H1 (cell line): ENCODE measurements at regions not wholly inside any gene's neighbourhood (a gene's known extent, or its start where the extent isn't known, plus 50 kb on each side); places are given as distances from the start of the nearest gene placed in this dataset.

ENCODE experiments used
- CTCF ChIA-PET: fragments of 300-600 bp; sonication (Branson Sonifier 250); formaldehyde crosslinking; loops from one replicate; lab custom pipeline; 2021; ENCODE audit not compliant: partially characterized antibody; lab: Charles Lee
- POLR2A ChIA-PET: fragments of 300-600 bp; sonication (Branson Sonifier 250); formaldehyde crosslinking; loops from one replicate; lab custom pipeline; 2021; ENCODE audit warnings: inconsistent platforms; ENCODE audit not compliant: partially characterized antibody; lab: Charles Lee
- DNase-seq, 2 experiments: peaks; one replicate each; pipeline versions ENCODE4 v3.0.0 to v3.0.0-alpha.2; 2010 to 2022; ENCODE audit warnings: low spot score in 2 of 2, low read depth in 1 of 2, mixed read lengths in 1 of 2
- FAIRE-seq: peaks from 2 replicates; lab custom pipeline; 2011; peaks lifted over from hg19 to GRCh38; lab: Jason Lieb, UNC
- H2AFZ ChIP-seq: 2 replicates; pipeline ENCODE4 v1.8.1; 2012; ENCODE audit warnings: low read length, inconsistent platforms
- H2AK5ac ChIP-seq: 2 replicates; pipeline ENCODE4 v1.6.1; 2013; ENCODE audit warnings: low read depth, low read length
- H2BK120ac ChIP-seq: replicated peaks from 2 replicates; pipeline ENCODE3; 2013; ENCODE audit warnings: low read depth, low read length, inconsistent platforms
- H2BK12ac ChIP-seq: 2 replicates; pipeline ENCODE4 v1.6.1; 2013; ENCODE audit warnings: low read depth, low read length
- H2BK15ac ChIP-seq: 2 replicates; pipeline ENCODE4 v1.6.1; 2013; ENCODE audit warnings: low read length
- H2BK20ac ChIP-seq: 2 replicates; pipeline ENCODE4 v1.6.1; 2013; ENCODE audit warnings: low read length
- H2BK5ac ChIP-seq: 2 replicates; pipeline ENCODE4 v1.6.1; 2013; ENCODE audit warnings: low read depth, low read length
- H3K14ac ChIP-seq: 2 replicates; pipeline ENCODE4 v1.6.1; 2013; ENCODE audit warnings: inconsistent platforms; ENCODE audit not compliant: insufficient read length
- H3K18ac ChIP-seq: 2 replicates; pipeline ENCODE4 v1.6.1; 2013; ENCODE audit warnings: low read length; ENCODE audit errors: extremely low read depth
- H3K23ac ChIP-seq: 2 replicates; pipeline ENCODE4 v1.6.1; 2013; ENCODE audit warnings: inconsistent platforms; ENCODE audit not compliant: insufficient read length
- H3K23me2 ChIP-seq: 2 replicates; pipeline ENCODE4 v1.6.1; 2013; ENCODE audit warnings: low read depth, low read length
- H3K27ac ChIP-seq: 2 replicates; pipeline ENCODE4 v1.6.1; 2011; ENCODE audit warnings: low read depth, low read length, inconsistent platforms
- H3K27me3 ChIP-seq, 4 experiments: replicated peaks in 1 of 4; 1 replicate in 1 of 4; 2 replicates in 3 of 4; pipeline versions ENCODE4 v1.6.1 to v1.8.1; 2011 to 2013; ENCODE audit warnings: low read length in 3 of 4, mild to moderate bottlenecking in 3 of 4, inconsistent platforms in 2 of 4, mixed read lengths in 2 of 4, moderate library complexity in 1 of 4; ENCODE audit not compliant: control insufficient read depth in 3 of 4, insufficient read depth in 3 of 4; ENCODE audit errors: extremely low read depth in 1 of 4
- H3K36me3 ChIP-seq, 4 experiments: 2 replicates each; pipeline versions ENCODE4 v1.6.1 to v1.8.1; 2011 to 2013; ENCODE audit warnings: mild to moderate bottlenecking in 4 of 4, low read length in 3 of 4, moderate library complexity in 2 of 4, control low read depth in 1 of 4, inconsistent platforms in 1 of 4; ENCODE audit not compliant: insufficient read depth in 4 of 4, control insufficient read depth in 2 of 4
- H3K4ac ChIP-seq: replicated peaks from 2 replicates; pipeline ENCODE3; 2013; ENCODE audit warnings: low read length, low read depth, mixed read lengths, inconsistent platforms; ENCODE audit not compliant: insufficient read length
- H3K4me1 ChIP-seq, 4 experiments: replicated peaks in 1 of 4; 1 replicate in 1 of 4; 2 replicates in 3 of 4; pipeline versions ENCODE4 v1.6.1 to v1.8.1; 2011 to 2013; ENCODE audit warnings: low read length in 3 of 4, inconsistent platforms in 2 of 4, mixed read lengths in 1 of 4; ENCODE audit not compliant: insufficient read depth in 4 of 4, control insufficient read depth in 3 of 4
- H3K4me2 ChIP-seq, 2 experiments: 2 replicates each; pipeline versions ENCODE4 v1.6.1 to v1.8.1; 2011 to 2013; ENCODE audit warnings: low read depth in 2 of 2, low read length in 2 of 2, control low read depth in 1 of 2, inconsistent platforms in 1 of 2, mild to moderate bottlenecking in 1 of 2; ENCODE audit not compliant: insufficient read depth in 1 of 2
- H3K4me3 ChIP-seq, 4 experiments: fragments of 200-600, 300-600 bp in 1 of 4; sonication (generic), shearing (Covaris generic), sonication (Bioruptor Twin) in 1 of 4; 2 replicates each; pipeline versions ENCODE4 v1.5.1 to v1.8.1; 2011 to 2016; ENCODE audit warnings: low read length in 4 of 4, low read depth in 3 of 4, control low read depth in 2 of 4, inconsistent platforms in 2 of 4, mild to moderate bottlenecking in 2 of 4, mixed read lengths in 1 of 4, moderate library complexity in 1 of 4; ENCODE audit not compliant: insufficient read depth in 2 of 4; ENCODE audit errors: extremely low read depth in 1 of 4
- H3K56ac ChIP-seq: replicated peaks from 2 replicates; pipeline ENCODE3; 2013; ENCODE audit warnings: low read depth, mild to moderate bottlenecking, mixed read lengths, low read length, inconsistent platforms; ENCODE audit not compliant: insufficient read length
- H3K79me1 ChIP-seq: 2 replicates; pipeline ENCODE4 v1.6.1; 2013; ENCODE audit warnings: low read depth, low read length, control low read depth
- H3K79me2 ChIP-seq, 2 experiments: 2 replicates each; pipeline versions ENCODE4 v1.6.1 to v1.8.1; 2012 to 2013; ENCODE audit warnings: low read length in 2 of 2, mild to moderate bottlenecking in 2 of 2, inconsistent platforms in 1 of 2; ENCODE audit not compliant: insufficient read depth in 2 of 2, control insufficient read depth in 1 of 2
- H3K9ac ChIP-seq, 4 experiments: replicated peaks in 1 of 4; 1 replicate in 1 of 4; 2 replicates in 3 of 4; pipeline versions ENCODE4 v1.6.1 to v1.8.1; 2011 to 2013; ENCODE audit warnings: low read depth in 3 of 4, low read length in 3 of 4, control low read depth in 2 of 4, mild to moderate bottlenecking in 2 of 4, moderate library complexity in 2 of 4, inconsistent platforms in 1 of 4; ENCODE audit errors: extremely low read depth in 1 of 4
- H3K9me3 ChIP-seq, 2 experiments: 2 replicates each; pipeline versions ENCODE4 v1.6.1 to v1.8.1; 2012 to 2013; ENCODE audit warnings: mild to moderate bottlenecking in 2 of 2, moderate library complexity in 2 of 2, control low read depth in 1 of 2, inconsistent platforms in 1 of 2, low read depth in 1 of 2, low read length in 1 of 2, mixed read lengths in 1 of 2; ENCODE audit not compliant: insufficient read depth in 2 of 2
- H4K20me1 ChIP-seq, 2 experiments: replicated peaks in 1 of 2; 2 replicates each; pipeline versions ENCODE3 to v1.8.1; 2011 to 2013; ENCODE audit warnings: inconsistent platforms in 2 of 2, low read length in 2 of 2, mild to moderate bottlenecking in 1 of 2; ENCODE audit not compliant: insufficient read depth in 2 of 2, control insufficient read depth in 1 of 2
- H4K5ac ChIP-seq: 2 replicates; pipeline ENCODE4 v1.6.1; 2013; ENCODE audit warnings: low read length, low read depth, mixed read lengths, inconsistent platforms; ENCODE audit not compliant: insufficient read length
- H4K8ac ChIP-seq: 2 replicates; pipeline ENCODE4 v1.8.0; 2013; ENCODE audit warnings: mild to moderate bottlenecking, moderate library complexity, low read length, inconsistent platforms; ENCODE audit not compliant: insufficient read depth; ENCODE audit errors: extremely low read depth
- H4K91ac ChIP-seq: replicated peaks from 2 replicates; pipeline ENCODE3; 2013; ENCODE audit warnings: low read length, mixed read lengths, inconsistent platforms; ENCODE audit not compliant: insufficient read length
- WGBS, 2 experiments: shearing (Covaris generic) in 1 of 2; methylation state at CpG; one replicate each; pipeline versions ENCODE4 v1.1.6 to v1.1.7; 2013 to 2015; ENCODE audit warnings: low lambda C conversion rate in 2 of 2, mixed read lengths in 2 of 2, inconsistent platforms in 1 of 2, low coverage in 1 of 2, missing lambda C conversion rate in 1 of 2; ENCODE audit not compliant: insufficient replicate concordance in 2 of 2, insufficient coverage in 1 of 2, insufficient read length in 1 of 2; ENCODE audit errors: extremely low coverage in 1 of 2, missing lambda C conversion rate in 1 of 2; 5-methylcytosine and 5-hydroxymethylcytosine counted together

DNA sequence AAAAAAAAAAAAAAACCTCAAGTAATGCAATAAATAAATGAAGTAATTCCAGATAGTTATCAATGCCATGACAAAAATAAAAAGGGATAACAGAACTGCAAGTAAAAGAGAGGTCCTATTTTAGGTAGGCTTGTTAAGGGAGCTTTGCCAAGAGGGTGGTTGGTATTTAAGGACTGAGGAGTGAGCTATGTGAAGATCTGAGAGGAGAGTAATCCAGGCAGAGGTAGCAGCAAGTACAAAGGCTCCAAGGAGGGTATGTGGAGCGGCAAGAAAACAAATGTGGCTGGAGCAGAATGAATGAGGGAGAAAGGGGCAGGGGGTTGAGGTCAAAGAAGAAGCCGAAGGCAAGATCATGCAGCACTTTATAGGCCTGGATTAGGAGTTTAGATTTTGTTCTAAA lies 59.9 kb upstream of the CDC42BPA start:
- no peak overlapping the region for H3K4me2 ChIP-seq
- no peak overlapping the region for H4K5ac ChIP-seq
- H2BK20ac ChIP-seq, result no peak overlapping the region
- no peaks in the 10 kb centered on the region for H3K23me2 ChIP-seq
- H3K4me1 ChIP-seq, result peaks cover 0 to 5% (median 2%) of the 10 kb centered on the region in 4 experiments; a peak in 3 of 7 replicates
- no peaks in the 10 kb centered on the region for H3K36me3 ChIP-seq
- no peak overlapping the region for H2BK15ac ChIP-seq
- no peak overlapping the region for H4K91ac ChIP-seq
- no peaks in the 10 kb centered on the region for H3K27me3 ChIP-seq
- no peak overlapping the region for H2BK5ac ChIP-seq
- no peaks in the 10 kb centered on the region for H4K20me1 ChIP-seq
- H3K14ac ChIP-seq, result no peak overlapping the region
- 0 out of 7 replicates have a peak overlapping the region, but pooled peaks of 1 of the 4 experiments have one; percentile 7 for H3K9ac ChIP-seq
- H3K27ac ChIP-seq, result no peak overlapping the region
- FAIRE-seq (no peak), DNase-seq (no peak)
- H2AFZ ChIP-seq, result 0 out of 2 replicates have a peak overlapping the region, but pooled peaks have one; percentile 85
- H4K8ac ChIP-seq, result no peak overlapping the region
- H3K56ac ChIP-seq, result no peak overlapping the region
- no peak overlapping the region for H3K23ac ChIP-seq
- H3K18ac ChIP-seq, result no peak overlapping the region
- no peak overlapping the region for H2BK12ac ChIP-seq
- H3K4ac ChIP-seq, result no peak overlapping the region
- no peak overlapping the region for H2AK5ac ChIP-seq
- H3K79me2 ChIP-seq, result no peaks in the 10 kb centered on the region
- ChIA-PET POLR2A (interaction anchor here (0.6 kb wide), 1 partner anchor 1095 kb away, joined by 4 read pairs; no protein-coding TSS in a partner anchor), CTCF (interaction anchor here (0.5 to 2.2 kb wide), 3 partner anchors 11 to 113 kb away, joined by 3 to 5 read pairs (median 4); no protein-coding TSS in a partner anchor)
- H2BK120ac ChIP-seq, result no peak overlapping the region
- H3K9me3 ChIP-seq, result no peaks in the 10 kb centered on the region
- WGBS, 2 experiments, result 77% methylated on average over 2 of the region's 2 CpGs; no CpG with 5 or more reads in 1 of the 2 experiments
- H3K4me3 ChIP-seq, result no peak overlapping the region
- no peaks in the 10 kb centered on the region for H3K79me1 ChIP-seq
